ENCODE measurements at regions not wholly inside any gene's neighbourhood (a gene's known extent, or its start where the extent isn't known, plus 50 kb on each side); places are given as distances from the start of the nearest gene placed in this dataset. TPM values are rescaled to one million over a fixed set of nuclear protein-coding genes. Genes with fewer than 3 reads are reported as not detected.

GRCh38 chr14:36245223-36245622 is 68.7 kb upstream of the PTCSC3 start:
- DNase-seq (ENCODE audit: low spot score) = no peak

GRCh38 chr14:36243183-36243582 is 66.7 kb upstream of the PTCSC3 start:
- no peak for DNase-seq (ENCODE audit: low spot score)

- no peak for DNase-seq (ENCODE audit: low spot score)
Measured at GRCh38 chr14:36241183-36241582, 64.7 kb upstream of the PTCSC3 start.

DNA sequence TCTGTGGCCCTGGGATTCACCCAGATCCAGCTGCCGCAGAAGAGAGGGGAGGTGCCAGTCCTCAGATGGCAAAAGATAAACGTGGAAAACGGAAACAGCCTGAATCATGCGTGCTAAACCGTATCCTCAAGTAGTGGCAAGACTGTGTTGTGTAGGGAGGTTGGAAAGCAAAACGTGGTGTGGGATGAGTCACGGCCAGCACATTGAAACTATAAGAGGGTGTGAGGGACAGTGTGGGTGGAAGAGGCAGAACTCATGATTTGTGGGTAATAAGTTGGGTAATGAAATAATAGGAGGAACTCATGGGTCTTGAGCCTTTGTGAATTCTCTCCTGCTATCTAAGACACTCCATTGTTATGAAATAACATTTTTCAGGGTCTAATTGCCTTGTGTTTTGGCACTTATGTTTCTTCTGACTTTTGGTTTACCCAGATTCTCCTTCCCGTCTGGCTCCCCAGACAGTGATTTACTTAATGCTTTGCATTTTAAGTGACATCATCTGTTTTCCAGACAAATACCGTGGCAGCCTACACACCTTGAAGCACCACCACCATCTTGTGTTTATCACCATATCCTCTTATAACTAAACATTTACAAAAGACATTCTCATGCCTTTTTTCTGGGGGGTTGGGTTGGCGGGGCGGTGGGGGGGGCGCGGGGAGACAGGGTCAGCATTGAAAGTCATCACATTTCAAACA is 62.3 kb upstream of the PTCSC3 start:
- DNase-seq (ENCODE audit: low spot score) = no peak

DNA sequence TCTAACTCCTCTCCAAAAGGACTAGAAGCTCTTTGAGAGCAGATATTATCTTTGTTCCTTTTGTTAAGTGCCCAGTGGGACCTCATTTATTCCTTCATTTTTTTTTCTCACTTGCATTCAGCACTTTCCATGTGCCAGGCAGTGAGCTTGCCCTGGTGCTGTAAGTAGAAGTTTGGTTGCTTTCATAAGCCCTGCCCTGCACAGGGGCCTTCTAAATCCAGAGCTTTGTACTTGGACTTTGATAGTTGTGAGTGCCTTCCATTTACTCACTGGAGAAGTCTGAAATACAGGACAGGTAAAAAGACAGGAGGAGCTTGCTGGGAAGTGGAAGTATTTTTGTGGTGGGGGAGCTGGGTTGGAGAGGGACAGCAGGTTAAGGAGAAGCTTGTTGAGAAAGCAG is 56.7 kb upstream of the PTCSC3 start:
- DNase-seq (ENCODE audit: low spot score) = no peak

DNA sequence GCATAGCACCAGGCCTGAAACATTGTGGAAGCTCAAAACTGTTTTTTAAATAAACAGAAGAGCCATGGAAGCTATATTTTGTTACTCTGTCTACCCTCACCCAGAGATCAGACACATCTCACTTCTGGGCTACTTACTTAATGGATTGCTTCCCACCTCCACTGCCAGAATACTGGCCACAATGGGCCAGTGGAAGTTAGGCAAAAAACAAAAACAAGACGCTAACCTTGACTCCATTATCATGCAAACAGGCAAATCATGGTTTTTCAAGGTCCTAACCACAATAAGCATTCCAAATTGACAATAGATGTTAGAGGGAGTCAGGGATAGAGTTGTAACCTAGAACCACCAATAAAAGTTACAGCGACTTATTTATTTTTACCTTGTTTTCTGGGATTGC is 52.7 kb upstream of the PTCSC3 start:
- no peak for DNase-seq (ENCODE audit: low spot score)

DNA sequence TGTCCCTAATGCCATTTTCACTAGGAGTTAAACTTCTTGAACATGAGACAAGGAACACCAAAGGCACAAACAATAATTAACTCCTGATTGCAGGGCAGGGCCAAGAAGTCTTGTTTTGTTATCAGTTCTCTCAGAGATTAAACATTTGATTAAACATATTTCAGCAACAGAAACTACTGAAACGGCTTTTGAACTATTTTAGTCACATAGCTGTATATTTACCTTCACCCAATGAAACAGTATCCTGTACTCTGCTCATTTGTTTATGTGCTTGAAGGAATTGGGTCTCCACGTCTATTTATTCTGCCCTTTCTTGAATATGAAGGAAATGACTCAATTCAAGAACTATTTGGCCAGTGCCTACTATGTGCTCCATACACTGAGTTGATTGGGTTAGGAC is 51.3 kb upstream of the PTCSC3 start:
- peak; percentile 45 for DNase-seq (ENCODE audit: low spot score)

- DNase-seq (ENCODE audit: low spot score) = no peak
Measured at GRCh38 chr14:36227344-36227743, 50.8 kb upstream of the PTCSC3 start.

Small RNA genes lying in the stretch of these regions (small RNA-seq; reads per million reads assigned to genes)
- gene RN7SKP21 = not detected

Measured in HT-29 (cell line).